ENCODE measurements at regions not wholly inside any gene's neighbourhood (a gene's known extent, or its start where the extent isn't known, plus 50 kb on each side); places are given as distances from the start of the nearest gene placed in this dataset.
"Not testable (repeated sequence)": the region's sequence is repeated elsewhere in the genome, so short reads cannot be mapped to it uniquely, and the experiment has no call there.

GRCh38 chr16:9630985-9631384 lies 539.5 kb downstream of the HAPSTR1 start:
- no peak for TF ChIP-seq CTCF (IDR thresholded peaks at IDR 0.05; ENCODE audit: insufficient read depth, low read length)
- no peak for DNase-seq (ENCODE audit: low read depth)
- H3K4me3 ChIP-seq (ENCODE audit: low read depth, low read length) = no peak overlapping the region

GRCh38 chr16:9633844-9634243 lies 542.4 kb downstream of the HAPSTR1 start:
- no peak for TF ChIP-seq CTCF (IDR thresholded peaks at IDR 0.05; ENCODE audit: insufficient read depth, low read length)
- DNase-seq (ENCODE audit: low read depth) = no peak
- no peak overlapping the region for H3K4me3 ChIP-seq (ENCODE audit: low read depth, low read length)

- not testable (repeated sequence) for DNase-seq (ENCODE audit: low read depth); H3K4me3 ChIP-seq (ENCODE audit: low read depth, low read length)
Measured at GRCh38 chr16:9635150-9635720, 543.8 kb downstream of the HAPSTR1 start.

- no peak for DNase-seq (ENCODE audit: low read depth)
- no peak for TF ChIP-seq CTCF (IDR thresholded peaks at IDR 0.05; ENCODE audit: insufficient read depth, low read length)
- H3K4me3 ChIP-seq (ENCODE audit: low read depth, low read length) = no peak overlapping the region
Measured at GRCh38 chr16:9644258-9644657, 538.0 kb downstream of the GRIN2A start.

- no peak for TF ChIP-seq CTCF (IDR thresholded peaks at IDR 0.05; ENCODE audit: insufficient read depth, low read length)
- DNase-seq (ENCODE audit: low read depth) = no peak
- H3K4me3 ChIP-seq (ENCODE audit: low read depth, low read length) = no peak overlapping the region
Measured at GRCh38 chr16:9645911-9646310, 536.3 kb downstream of the GRIN2A start.

- peak; percentile 73 for TF ChIP-seq CTCF (IDR thresholded peaks at IDR 0.05; ENCODE audit: insufficient read depth, low read length)
- peak; percentile 40 for DNase-seq (ENCODE audit: low read depth)
- H3K4me3 ChIP-seq (ENCODE audit: low read depth, low read length) = no peak overlapping the region
Measured at GRCh38 chr16:9647981-9648701, 534.1 kb downstream of the GRIN2A start.

GRCh38 chr16:9650284-9650683 lies 531.9 kb downstream of the GRIN2A start:
- TF ChIP-seq CTCF (IDR thresholded peaks at IDR 0.05; ENCODE audit: insufficient read depth, low read length) = no peak
- no peak overlapping the region for H3K4me3 ChIP-seq (ENCODE audit: low read depth, low read length)
- DNase-seq (ENCODE audit: low read depth) = no peak

All from fibroblast of the aortic adventitia (primary cell).